SU-DHL-6 (cell line): ENCODE measurements at regions not wholly inside any gene's neighbourhood (a gene's known extent, or its start where the extent isn't known, plus 50 kb on each side); places are given as distances from the start of the nearest gene placed in this dataset.

ENCODE experiments used
- EZH2phosphoT487 ChIP-seq: fragments of 200-600 bp; sonication (generic), shearing (Covaris generic); conservative IDR thresholded peaks from 2 replicates; pipeline ENCODE4 v1.6.1; 2018; ENCODE audit warnings: mild to moderate bottlenecking, antibody characterized with exemption, low read length, moderate library complexity, mixed read lengths
- TF ChIP-seq, protein P1 (sequence below): fragments of 200-600 bp; sonication (generic); IDR thresholded peaks from one replicate; pipeline ENCODE4 v1.5.1; 2017; ENCODE audit warnings: antibody characterized with exemption, mild to moderate bottlenecking, low read length, moderate library complexity; ENCODE audit not compliant: insufficient read depth, poor library complexity, severe bottlenecking

DNA sequence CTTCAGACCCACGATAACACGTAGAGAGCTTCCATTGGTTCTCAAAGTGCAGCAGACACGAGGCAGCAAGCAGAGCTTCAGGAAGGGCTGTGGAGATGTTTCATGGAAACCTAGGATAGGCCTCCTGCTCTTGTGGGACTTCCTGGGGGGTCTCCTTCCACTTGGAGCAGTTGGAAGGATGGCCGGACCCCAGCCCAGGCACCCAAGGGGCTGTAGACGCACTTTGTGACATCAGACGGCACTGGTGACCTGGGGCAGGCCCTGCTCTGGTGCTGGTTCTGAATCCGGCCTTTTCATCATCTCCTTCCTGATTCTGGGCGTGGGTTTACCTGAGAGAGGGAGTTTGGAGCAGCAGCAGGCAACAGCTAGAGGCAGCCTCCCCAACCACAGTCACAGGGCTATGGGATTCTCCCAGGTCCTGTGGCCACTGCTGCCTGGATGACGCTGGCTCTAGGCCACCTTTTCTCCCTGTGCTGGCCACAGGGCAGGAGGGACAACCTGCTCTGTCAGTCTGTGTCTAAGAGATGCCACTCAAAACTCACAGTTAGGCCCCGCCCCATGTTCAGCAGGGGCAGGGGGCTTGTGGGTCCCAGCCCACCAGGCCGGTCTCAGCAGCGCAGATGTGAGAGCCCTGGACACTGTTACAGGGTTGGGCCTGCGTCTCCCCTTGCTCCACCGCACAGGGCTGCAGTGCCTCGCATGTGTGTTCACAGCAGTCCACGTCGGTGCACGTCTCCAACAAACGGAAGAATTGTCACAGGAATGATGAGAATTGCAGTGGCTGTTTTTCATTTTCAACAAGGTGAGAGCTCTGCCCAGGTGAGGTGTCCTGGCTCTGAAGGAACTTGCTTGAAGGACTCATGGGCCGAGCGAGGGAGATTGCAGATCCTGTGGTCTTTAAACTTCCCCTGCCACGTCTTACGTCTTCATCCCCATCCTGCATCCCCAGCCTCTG, 569.3 kb downstream of the TCERG1L start:
- TF ChIP-seq, protein P1, sequence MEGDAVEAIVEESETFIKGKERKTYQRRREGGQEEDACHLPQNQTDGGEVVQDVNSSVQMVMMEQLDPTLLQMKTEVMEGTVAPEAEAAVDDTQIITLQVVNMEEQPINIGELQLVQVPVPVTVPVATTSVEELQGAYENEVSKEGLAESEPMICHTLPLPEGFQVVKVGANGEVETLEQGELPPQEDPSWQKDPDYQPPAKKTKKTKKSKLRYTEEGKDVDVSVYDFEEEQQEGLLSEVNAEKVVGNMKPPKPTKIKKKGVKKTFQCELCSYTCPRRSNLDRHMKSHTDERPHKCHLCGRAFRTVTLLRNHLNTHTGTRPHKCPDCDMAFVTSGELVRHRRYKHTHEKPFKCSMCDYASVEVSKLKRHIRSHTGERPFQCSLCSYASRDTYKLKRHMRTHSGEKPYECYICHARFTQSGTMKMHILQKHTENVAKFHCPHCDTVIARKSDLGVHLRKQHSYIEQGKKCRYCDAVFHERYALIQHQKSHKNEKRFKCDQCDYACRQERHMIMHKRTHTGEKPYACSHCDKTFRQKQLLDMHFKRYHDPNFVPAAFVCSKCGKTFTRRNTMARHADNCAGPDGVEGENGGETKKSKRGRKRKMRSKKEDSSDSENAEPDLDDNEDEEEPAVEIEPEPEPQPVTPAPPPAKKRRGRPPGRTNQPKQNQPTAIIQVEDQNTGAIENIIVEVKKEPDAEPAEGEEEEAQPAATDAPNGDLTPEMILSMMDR, result no peak
- TF ChIP-seq EZH2phosphoT487, result no peak
